NT2/D1 (cell line): ENCODE measurements at regions not wholly inside any gene's neighbourhood (a gene's known extent, or its start where the extent isn't known, plus 50 kb on each side); places are given as distances from the start of the nearest gene placed in this dataset.
"Not testable (repeated sequence)": the region's sequence is repeated elsewhere in the genome, so short reads cannot be mapped to it uniquely, and the experiment has no call there.

Experiments
- SUZ12 ChIP-seq: IDR thresholded peaks from 2 replicates; pipeline ENCODE4 v1.6.1; 2011; ENCODE audit not compliant: insufficient read length, insufficient read depth; ENCODE audit errors: extremely low read depth
- YY1 ChIP-seq: IDR thresholded peaks from 2 replicates; pipeline ENCODE4 v1.6.1; 2011; ENCODE audit not compliant: insufficient read length, insufficient read depth
- ZNF274 ChIP-seq: IDR thresholded peaks from 2 replicates; pipeline ENCODE4 v1.6.1; 2011; ENCODE audit warnings: mild to moderate bottlenecking, low read depth, low read length

GRCh38 chr13:23967792-23968191 is 70.5 kb upstream of the C1QTNF9B start:
- TF ChIP-seq SUZ12, ZNF274, YY1: not testable (repeated sequence)
